GM21390 (cell line): ENCODE measurements at regions not wholly inside any gene's neighbourhood (a gene's known extent, or its start where the extent isn't known, plus 50 kb on each side); places are given as distances from the start of the nearest gene placed in this dataset.
"Not testable (repeated sequence)": the region's sequence is repeated elsewhere in the genome, so short reads cannot be mapped to it uniquely, and the experiment has no call there.

Experiments
- ATAC-seq: cut with Tn5 transposase; IDR thresholded peaks from one replicate; pipeline ENCODE4 v1.9.1; 2021; ENCODE audit not compliant: unreplicated experiment

DNA sequence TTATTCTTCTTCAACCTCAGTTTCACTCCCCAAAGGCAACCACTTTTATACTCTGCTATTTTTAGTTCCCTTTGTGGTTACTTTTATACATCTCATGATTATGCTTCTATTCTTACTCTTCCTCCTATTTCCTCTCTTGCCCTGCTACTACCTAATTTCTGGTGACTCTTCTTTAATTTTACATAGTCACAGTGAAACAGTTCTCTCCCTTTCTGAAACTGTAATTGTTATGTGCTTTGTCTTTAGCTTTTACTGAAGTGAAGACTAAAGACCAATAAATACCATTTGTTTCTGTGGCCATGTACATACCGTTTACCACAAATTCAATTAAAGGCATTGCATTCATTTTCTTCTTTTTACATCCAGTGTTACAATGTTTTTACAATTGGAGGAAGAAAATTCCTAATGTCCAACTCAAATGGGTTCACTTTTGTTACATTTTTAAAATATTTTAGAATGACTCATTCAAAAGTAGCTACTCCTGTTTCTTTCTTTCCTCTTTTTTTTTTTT lies 410.6 kb downstream of the PSAT1 start:
- ATAC-seq: peak; percentile 89

DNA sequence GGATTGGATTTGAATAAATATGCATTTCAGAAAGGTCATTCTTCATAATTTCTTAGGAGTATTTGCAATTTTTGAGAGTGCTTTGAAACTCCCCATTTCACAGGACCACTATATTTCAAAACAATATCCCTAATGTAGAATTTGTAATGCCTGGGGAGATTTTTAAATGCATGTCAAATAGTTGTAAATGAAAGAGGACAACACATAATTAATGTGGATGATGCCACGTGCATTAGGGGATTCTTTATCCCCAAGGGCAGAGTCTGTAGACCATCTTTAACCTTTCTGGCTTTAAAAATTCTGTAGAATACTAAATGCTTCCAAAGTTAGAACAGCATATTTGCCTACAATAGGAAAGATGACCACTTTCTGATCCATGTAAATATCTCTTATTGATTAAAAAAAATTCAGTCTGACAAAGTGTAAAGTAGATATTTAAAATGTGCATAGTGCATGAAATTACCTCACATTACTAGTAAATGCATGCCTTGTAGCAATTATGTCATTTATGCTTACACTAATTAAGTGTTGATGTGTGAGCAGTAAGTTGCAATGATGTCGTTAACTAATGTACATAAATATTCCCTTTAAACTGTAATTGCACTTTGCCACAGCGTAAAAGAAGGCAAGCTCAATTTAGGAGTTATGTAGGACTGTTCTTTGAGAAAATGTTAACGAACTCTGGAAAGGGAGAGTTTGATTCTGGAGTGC lies 416.1 kb downstream of the PSAT1 start:
- ATAC-seq: no peak

DNA sequence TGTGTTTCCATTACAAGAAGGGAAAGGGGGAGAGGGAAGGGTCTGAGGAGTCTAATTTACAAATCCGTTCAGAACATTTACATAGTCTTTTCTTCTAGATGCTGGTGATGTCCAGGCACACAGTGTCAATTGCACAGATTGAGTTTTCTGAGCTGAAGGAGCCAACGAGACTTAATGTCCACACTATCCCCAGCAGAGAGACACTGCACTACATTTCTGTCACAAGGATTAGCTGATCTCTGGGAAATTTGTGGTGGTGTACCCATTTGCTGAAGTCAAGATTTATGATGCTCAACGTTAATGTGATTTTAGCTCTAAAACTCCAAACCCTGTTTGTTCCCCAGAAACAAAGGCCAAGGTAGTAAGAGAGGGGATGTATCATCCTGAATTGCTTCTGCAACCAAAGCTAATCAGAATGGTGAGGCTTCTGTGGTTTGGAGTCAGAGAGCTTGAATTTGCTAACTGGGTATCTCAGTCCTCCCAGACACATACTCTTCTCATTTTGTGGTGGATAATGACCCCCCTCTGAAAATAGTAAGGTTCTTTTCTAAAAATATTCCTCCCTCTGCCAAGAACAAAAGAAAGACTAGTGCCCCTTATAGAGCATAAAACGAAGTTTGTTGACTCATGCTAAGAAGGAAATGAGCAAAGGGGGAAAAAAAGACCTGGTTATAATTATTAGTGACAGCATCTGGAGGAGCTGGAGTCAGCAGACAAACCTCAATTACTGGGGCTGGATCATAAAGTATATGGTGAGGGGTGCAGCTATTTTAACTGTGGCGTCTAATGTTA lies 416.9 kb downstream of the PSAT1 start:
- ATAC-seq: no peak

DNA sequence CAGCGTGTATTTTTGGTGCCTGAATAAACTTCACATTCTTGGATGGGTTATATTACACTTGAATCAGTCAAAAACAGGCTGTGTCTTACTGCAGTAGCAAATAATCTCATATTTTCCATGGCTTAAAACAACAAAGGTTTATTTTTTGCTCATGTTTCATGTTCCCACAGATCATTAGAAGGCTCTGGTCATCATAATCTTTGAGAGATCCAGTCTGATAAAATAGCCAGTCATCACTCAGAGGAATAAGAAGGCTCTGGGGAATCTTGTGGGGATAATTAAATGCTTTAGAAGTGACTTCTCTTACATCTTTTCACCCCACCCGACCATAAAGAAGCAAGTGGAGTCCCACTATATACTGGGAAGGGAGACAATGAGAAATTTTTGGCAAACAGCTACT lies 417.7 kb downstream of the PSAT1 start:
- ATAC-seq: no peak

DNA sequence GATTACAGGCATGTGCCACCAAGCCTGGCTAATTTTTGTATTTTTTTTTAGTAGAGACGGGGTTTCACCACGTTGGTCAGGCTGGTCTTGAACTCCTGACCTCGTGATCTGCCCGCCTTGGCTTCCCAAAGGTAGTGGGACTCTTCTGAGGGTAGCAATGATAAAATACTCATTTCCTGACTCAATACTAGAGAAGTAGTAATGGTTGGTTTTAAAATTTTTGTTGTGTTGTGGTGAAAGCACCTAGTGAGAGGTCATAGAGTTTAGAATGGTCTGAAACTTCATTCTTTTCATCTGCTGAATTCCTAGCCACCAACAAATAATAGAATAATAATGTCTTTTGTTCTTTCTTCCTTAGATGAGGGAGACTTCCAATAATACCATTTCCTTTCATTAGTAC lies 422.1 kb downstream of the PSAT1 start:
- ATAC-seq: not testable (repeated sequence)

DNA sequence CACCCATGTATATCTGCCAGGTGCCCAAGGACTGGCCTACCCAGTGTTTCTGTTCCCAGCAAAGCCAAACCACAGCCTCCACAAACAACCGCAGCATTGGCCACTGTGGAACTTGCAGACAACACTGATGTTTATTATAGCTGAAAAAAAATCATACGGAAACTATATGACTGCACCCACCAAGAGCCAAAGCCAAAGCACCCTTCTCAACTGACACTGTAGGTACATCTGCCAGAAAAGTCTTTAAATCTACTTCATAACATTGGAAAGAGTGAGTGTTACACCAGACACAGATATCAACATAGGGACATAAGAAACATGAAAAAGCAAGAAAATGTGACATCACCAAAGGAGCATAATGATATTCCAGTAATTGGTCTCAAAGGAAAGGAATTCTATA lies 428.0 kb downstream of the PSAT1 start:
- ATAC-seq: no peak

DNA sequence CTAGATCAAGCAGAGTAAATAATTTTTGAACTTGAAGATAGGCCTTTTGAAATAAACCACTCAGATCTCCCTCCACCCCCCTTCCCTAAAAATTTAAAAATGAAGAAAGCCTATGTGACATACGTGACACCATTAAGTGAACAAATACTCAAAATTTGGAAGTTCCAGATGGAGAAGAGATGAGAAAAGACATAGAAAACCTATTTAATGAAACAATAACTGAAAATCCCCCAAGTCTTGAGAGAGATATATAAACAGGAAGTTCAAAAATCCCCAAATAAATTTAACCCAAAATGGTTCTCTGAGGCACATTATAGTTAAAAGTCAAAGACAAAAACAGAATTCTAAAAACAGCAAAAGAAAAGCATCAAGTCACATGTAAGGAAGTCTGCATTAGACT lies 428.6 kb downstream of the PSAT1 start:
- no peak for ATAC-seq

DNA sequence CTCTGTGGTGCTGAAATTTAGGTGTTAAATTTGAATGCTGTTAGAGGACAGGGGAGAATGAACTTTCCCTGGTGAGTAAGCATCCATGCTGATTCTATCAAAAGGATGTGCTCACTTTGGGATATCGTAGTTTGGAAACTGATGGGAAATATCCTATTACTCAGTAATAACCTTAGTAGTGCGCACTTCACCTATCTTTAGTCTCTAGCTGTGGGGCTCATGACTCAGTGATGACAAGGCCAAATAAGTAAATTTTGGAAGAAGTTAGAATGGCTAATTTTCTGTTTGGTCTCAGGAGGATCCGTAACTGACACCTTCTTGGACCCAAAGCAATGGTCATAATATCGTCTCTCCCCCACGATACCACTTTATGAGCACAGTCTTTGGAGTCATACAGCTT lies 448.4 kb downstream of the PSAT1 start:
- ATAC-seq: no peak

DNA sequence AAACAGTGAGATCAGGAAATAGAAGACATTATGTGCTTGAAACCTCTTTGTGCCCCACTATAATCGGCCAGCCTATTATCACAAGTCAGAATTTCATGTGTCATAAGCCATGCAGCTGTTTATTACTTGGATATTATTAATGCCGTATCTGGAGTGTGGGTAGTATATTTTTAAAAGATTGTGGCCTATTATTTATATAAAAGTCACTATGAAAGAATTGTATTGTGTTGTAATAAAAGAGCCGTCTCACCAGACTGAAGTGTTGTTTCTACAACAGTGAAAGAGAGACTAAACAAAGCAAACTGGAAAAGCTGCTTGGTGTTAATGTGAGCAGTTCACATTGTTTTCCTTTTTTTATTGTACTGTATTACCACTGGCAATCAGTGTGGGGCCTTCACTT lies 449.1 kb downstream of the PSAT1 start:
- no peak for ATAC-seq

DNA sequence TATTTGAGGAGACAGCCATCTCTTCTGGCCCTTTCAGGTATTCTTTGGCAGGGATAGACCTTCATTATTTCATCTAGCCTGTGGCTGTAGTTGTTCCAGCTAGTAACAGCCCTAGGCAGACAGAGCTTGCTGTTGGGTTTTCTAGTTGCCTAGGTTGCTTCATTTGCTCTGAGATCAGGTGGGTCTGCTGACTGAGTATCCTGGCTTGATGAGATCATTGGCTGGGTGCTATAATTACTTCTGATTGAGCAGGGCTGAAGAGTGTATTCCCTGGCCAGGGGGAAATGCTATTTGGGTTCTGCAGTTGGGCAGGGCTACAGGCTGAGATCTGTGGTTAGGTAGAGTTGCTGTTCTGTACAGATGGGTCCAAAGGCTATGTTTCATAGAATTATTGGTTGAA lies 456.1 kb downstream of the PSAT1 start:
- no peak for ATAC-seq

DNA sequence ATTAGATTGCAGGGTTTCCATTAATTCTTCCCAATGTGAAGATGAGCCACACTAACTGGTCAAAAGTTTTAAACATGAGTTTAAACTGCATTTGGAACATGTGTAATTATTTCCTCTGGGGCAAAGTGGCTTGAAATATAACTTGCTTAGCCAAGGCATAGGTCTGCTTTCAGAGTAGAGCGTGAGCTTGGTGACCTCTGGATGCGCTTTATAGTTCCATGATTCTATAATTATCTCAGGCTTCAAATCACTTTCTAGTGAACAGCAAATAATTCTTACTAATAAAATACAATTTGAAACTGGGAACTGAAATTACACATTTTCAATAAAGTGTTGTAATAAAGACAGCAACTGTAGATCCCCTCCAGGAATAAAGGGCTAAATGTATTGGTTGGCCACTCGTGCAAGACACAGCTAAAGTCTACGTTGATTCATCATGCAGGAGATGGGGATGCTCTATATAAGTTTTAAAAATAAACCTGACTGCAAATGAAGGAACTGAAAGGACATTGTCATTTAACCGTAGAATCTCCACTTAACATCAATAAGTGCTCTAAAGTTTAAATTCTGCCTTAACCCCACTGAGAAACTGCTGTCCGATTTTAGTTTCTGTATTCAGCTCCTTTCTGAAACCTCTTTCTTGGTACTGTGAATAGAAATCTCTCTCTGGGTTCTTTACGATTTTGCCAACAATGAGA lies 460.0 kb downstream of the PSAT1 start:
- ATAC-seq: peak; percentile 94

DNA sequence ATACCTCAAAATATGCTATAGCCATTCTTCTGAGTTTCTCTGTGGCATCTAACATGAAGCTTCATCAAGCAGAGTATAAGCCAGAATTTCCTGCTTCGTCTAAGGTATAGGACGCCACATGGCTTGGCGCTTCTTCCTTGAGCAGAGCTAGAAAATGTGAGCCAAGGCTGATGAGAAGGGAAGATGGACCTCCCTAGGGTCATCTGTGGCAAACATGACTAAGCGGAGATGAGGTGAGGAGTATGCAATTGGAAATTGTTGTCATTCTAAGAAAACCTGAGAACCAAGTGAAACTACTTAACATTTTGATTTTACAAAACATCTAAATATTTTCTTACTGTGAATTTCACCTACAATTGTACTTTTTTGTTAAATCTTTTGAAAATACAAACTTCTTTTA lies 466.5 kb downstream of the PSAT1 start:
- ATAC-seq: no peak

DNA sequence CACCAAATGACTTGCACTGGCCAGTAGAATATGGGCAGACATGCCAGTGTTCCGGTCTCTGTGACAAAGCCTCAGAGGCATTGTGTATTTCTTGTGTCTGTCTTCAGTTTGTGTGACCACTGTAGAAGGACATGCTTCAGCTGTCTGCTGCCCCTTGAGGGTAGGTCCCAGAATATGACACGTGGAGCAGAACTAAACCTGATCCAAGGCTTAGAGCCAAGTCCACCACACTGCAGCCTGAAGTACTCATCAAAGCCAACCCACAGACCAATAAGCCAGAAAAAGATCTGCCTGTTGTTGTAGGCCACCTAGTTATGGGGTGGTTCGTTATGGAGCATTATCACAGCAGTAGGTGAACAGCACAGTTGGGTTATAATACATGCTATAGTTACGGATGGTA lies 468.9 kb downstream of the PSAT1 start:
- ATAC-seq: no peak

DNA sequence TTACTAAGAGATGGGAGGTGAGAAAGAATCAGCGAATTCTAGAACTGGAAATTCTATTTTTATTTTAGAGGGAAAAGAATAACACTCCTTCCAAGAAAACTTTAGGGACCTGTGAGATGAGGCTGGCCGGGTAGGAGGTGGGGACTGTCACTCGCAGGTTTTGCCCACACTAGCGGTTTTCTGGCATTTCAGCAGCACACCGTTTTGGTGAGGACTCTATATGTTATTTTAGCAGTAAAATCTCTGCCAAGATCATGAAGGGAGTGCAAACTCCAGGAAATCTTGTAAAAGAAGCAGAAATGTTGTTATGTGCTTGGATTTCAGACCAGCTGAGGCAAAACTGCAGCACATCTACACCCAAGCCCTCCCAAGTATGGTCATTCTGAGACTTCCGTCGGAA lies 470.6 kb downstream of the PSAT1 start:
- no peak for ATAC-seq

DNA sequence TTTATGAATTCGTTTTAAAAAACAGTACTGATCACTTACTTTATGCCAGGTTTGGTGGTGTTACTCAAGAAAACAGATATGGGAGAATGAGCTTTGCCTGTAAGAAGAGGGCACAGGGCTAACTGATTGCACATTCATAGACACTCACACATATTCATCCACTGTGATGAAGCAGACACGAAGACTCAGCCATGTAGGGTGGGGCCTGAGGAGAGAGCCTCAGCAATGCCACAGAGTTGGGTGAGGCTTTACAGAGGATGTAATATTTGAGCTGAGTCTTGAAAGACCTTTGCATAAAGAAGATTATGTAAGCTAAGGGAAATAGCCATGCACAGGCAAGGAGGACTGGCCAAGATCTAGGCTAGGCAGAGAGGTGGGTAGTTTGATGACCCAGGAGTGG lies 472.8 kb downstream of the PSAT1 start:
- ATAC-seq: no peak

DNA sequence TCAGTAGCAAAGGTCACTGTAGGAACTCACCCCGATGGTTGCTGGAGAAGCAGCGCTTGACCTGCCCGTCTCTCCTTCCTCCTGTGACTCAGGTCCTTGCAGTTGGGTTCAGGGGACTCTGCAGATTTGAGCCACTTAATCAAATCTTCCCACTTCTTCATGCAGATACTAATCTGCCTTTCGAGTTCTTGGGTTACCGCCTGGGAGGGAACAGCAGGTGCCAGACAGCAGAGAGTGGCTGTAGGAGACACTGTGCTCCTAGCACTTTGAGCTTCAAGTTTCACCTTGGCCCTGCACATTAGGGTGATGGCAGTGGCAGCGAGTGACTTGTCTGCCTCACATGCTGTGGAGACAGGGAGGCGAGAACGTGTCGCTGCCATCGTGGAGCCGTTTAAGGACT lies 478.3 kb downstream of the PSAT1 start:
- ATAC-seq: no peak

DNA sequence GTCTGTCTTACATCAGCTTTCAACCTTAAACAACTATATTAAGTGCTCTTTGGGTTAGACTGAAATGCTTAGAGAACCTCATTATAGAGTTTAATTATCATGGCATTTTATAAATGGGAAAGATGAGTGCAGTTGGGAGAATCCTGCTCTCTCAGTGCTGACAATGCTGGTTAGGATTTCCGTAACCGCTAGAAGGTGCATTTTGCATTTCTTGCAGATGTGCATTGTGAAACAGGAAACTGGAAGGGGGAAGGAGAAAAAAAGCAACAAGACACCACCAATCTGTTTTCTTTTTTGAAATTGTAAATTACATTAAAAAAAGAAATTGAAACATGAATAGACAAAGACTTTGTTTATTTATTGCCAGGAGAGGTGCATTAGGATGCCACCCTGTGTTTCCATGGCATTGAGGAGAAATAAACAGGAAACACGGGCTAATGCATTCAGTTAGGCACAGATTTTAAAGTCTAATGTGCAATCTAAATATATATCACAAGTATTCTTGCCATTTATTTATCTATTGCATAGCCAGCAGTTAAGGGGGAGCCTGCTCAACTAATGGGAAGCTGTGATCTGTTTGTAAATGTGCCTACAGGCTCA lies 478.9 kb downstream of the PSAT1 start:
- ATAC-seq: no peak

DNA sequence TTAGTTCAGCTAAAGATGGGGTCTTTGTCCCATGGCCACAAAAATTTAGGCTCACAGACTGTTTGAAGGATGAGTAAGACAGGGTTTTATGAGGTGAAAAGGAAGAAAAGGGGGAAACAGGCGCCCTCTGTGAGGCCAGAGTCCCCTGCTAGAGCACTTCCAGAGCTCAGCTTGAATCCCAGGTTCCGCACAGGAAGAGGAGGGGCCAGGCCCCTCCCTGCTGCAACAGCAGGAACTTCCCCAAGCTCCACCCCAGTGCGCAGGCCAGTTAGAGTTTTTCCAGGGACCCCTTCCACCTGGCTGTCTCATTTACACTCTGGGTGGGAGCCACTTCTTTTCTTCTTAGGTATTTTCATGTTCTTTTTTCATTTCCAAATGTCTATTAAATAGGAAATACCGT lies 480.8 kb downstream of the PSAT1 start:
- no peak for ATAC-seq

DNA sequence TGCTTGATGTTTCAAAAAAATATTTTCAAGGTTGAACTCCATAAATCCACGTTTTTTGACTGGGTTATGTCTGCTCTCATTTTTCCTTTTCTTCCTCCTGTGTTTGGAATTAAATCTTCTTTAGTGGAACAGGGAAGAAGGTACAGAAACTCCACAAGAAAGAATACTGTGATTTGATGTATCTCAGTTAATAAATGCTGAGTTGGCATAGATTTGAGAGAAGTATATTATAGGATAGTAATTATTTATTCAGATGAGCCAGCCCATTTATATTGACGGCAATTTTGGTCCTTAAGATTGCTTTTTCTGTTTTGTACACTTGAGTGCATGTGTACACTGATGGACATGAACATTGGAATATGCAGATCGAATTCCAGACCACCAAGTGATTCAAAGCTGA lies 481.4 kb downstream of the PSAT1 start:
- no peak for ATAC-seq

DNA sequence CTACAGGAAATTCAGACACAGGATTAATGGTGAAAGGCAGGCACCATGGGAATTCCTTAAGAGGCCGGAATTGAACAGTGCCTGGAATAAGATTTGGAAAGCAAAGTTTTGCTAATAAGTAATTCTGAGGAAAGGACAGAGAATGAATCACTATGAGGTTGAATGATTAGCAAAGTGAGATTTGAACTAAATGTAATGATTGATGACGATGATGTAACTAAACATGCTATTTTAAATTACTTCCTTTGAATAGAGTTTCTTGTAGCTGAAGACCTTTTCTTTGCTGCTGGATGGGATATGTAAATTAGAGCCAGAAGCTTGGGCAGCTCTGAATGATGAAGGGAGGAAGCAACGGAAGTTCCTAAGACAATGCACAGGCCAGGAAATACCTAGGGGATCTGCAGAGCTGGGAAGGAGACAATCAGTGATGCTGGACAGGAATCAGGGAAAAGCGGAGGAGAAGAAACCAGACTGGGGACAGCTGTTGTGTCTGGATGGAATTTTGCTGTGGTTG lies 482.0 kb downstream of the PSAT1 start:
- no peak for ATAC-seq

DNA sequence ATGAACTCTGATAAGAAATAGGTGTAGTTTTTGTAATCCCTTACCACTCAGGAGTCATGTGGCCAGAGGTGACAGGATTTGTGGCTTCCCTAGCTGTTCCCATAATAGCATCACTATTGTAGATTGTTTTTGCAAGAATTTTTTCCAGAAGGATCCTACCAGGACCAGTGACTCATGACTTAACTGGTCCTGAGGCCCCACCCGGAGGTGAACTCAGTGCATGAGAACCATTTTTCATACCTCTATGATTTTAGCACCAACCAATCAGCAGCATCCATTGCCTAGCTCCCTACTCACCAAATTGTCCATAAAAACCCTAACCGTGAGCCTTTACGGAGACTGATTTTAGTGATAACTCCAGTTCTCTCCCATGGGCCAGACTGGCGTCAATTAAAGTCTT lies 484.8 kb downstream of the PSAT1 start:
- no peak for ATAC-seq
